OCI-LY7 (cell line): ENCODE measurements at regions not wholly inside any gene's neighbourhood (a gene's known extent, or its start where the extent isn't known, plus 50 kb on each side); places are given as distances from the start of the nearest gene placed in this dataset.

Experiments used
- BruUV-seq: library from RNA; stranded (reverse); fragments of 400-500 nt; replicated peaks from 2 replicates; lab custom pipeline; 2021; lab: Mats Ljungman, UMichigan
- CTCF ChIA-PET: fragments of 300-600 bp; sonication (Branson Sonifier 250); formaldehyde crosslinking; loops from one replicate; lab custom pipeline; 2022; ENCODE audit warnings: antibody characterized with exemption; ENCODE audit not compliant: unreplicated experiment; lab: Charles Lee
- POLR2A ChIA-PET: fragments of 300-600 bp; sonication (Branson Sonifier 250); formaldehyde crosslinking; loops from one replicate; lab custom pipeline; 2022; ENCODE audit warnings: antibody characterized with exemption; lab: Charles Lee
- DNase-seq: peaks from one replicate; pipeline ENCODE4 v3.0.0-alpha.2; 2015; ENCODE audit warnings: low spot score
- H2AFZ ChIP-seq: fragments of 200-600 bp; sonication (generic), shearing (Covaris generic); 2 replicates; pipeline ENCODE4 v1.6.1; 2014; ENCODE audit warnings: mild to moderate bottlenecking, antibody characterized with exemption, low read length, moderate library complexity
- H3K27ac ChIP-seq: fragments of 200-600 bp; sonication (generic); 2 replicates; pipeline ENCODE4 v1.5.1; 2014; ENCODE audit warnings: mixed run types, low read depth, mild to moderate bottlenecking, moderate library complexity, low read length, inconsistent platforms; ENCODE audit not compliant: poor library complexity, severe bottlenecking
- H3K36me3 ChIP-seq: fragments of 200-600 bp; sonication (generic); 2 replicates; pipeline ENCODE4 v1.6.1; 2014; ENCODE audit warnings: mild to moderate bottlenecking, antibody characterized with exemption, low read length, moderate library complexity, mixed read lengths; ENCODE audit not compliant: insufficient read depth
- H3K4me1 ChIP-seq: fragments of 200-600 bp; sonication (generic); 2 replicates; pipeline ENCODE4 v1.5.1; 2014; ENCODE audit warnings: mild to moderate bottlenecking, low read length; ENCODE audit not compliant: insufficient read depth, poor library complexity, severe bottlenecking
- H3K4me2 ChIP-seq: fragments of 200-600 bp; sonication (generic); 2 replicates; pipeline ENCODE4 v1.6.1; 2014; ENCODE audit warnings: mild to moderate bottlenecking, low read length
- H3K4me3 ChIP-seq: fragments of 200-600 bp; sonication (generic); 2 replicates; pipeline ENCODE4 v1.5.1; 2014; ENCODE audit warnings: mild to moderate bottlenecking, low read depth, low read length; ENCODE audit not compliant: poor library complexity, severe bottlenecking
- H3K79me2 ChIP-seq: fragments of 200-600 bp; sonication (generic); 2 replicates; pipeline ENCODE4 v1.6.1; 2016; ENCODE audit warnings: low read depth, mild to moderate bottlenecking, low read length, moderate library complexity, mixed read lengths; ENCODE audit not compliant: insufficient read depth
- H3K9me2 ChIP-seq: fragments of 200-600 bp; sonication (generic); 2 replicates; pipeline ENCODE4 v1.6.1; 2016; ENCODE audit warnings: mild to moderate bottlenecking, low read length, mixed read lengths; ENCODE audit not compliant: insufficient read depth
- H3K9me3 ChIP-seq: fragments of 200-600 bp; sonication (generic); 2 replicates; pipeline ENCODE4 v1.6.1; 2014; ENCODE audit warnings: mild to moderate bottlenecking, mixed run types, low read length, mixed read lengths
- H4K20me1 ChIP-seq: fragments of 200-600 bp; sonication (generic); 2 replicates; pipeline ENCODE4 v1.6.1; 2014; ENCODE audit warnings: mild to moderate bottlenecking, antibody characterized with exemption, low read length, moderate library complexity, mixed read lengths; ENCODE audit not compliant: insufficient read depth
- CTCF ChIP-seq: fragments of 200-600 bp; sonication (generic); conservative IDR thresholded peaks from 2 replicates; pipeline ENCODE4 v1.5.1; 2014; ENCODE audit warnings: mild to moderate bottlenecking, antibody characterized with exemption, low read length, moderate library complexity, mixed read lengths
- EZH2phosphoT487 ChIP-seq: fragments of 200-600 bp; sonication (generic); IDR thresholded peaks from 2 replicates; pipeline ENCODE4 v1.6.1; 2018; ENCODE audit warnings: low read depth, borderline replicate concordance, mild to moderate bottlenecking, mixed run types, antibody characterized with exemption, low read length, moderate library complexity, mixed read lengths
- intact Hi-C: fragments of 100-400 bp; cut with micrococcal nuclease; formaldehyde crosslinking; loops from one replicate; pipeline ENCODE4 v1.10.0; 2022; ENCODE audit not compliant: unreplicated experiment

GRCh38 chr2:66370824-66371223 is 64.1 kb upstream of the MEIS1 start:
- no peak overlapping the region for H3K4me3 ChIP-seq
- no peak for DNase-seq
- ChIA-PET POLR2A (no interaction called here), CTCF (no interaction called here)
- TF ChIP-seq CTCF (no peak), EZH2phosphoT487 (no peak)
- no peak overlapping the region for H2AFZ ChIP-seq
- H3K9me2 ChIP-seq = no peaks in the 10 kb centered on the region
- no peaks in the 10 kb centered on the region for H3K79me2 ChIP-seq
- H3K4me1 ChIP-seq = no peaks in the 10 kb centered on the region
- BruUV-seq = no TSS peak
- H3K36me3 ChIP-seq = no peaks in the 10 kb centered on the region
- H3K9me3 ChIP-seq = no peaks in the 10 kb centered on the region
- H3K4me2 ChIP-seq = no peak overlapping the region
- no peak overlapping the region for H3K27ac ChIP-seq
- intact Hi-C loops = no loop called here
- H4K20me1 ChIP-seq = no peaks in the 10 kb centered on the region

DNA sequence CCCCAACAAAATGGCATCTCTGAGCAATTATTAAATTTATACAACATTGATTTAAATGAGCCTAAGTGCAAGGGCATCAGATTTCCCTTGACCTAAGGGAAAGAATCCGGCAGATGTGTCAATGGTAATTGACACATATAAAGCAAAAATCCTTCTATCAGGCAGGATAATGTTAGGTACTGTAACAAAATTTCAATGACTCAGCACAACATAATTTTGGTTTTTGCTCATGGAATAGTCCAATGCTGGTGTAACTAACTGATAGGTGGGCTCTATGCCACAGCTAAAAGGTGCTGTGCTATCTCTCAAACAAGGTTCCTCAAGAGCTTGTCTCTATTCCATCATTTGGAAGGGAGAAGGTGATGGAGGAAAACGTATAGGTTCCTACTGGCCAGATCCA is 68.3 kb upstream of the MEIS1 start:
- intact Hi-C loops = no loop called here
- H3K4me2 ChIP-seq = no peak overlapping the region
- no peaks in the 10 kb centered on the region for H3K36me3 ChIP-seq
- no peaks in the 10 kb centered on the region for H3K9me3 ChIP-seq
- CTCF ChIA-PET = no interaction called here
- no peak overlapping the region for H3K27ac ChIP-seq
- TF ChIP-seq CTCF (no peak), EZH2phosphoT487 (no peak)
- DNase-seq = no peak
- H3K4me1 ChIP-seq = no peaks in the 10 kb centered on the region
- H4K20me1 ChIP-seq = no peaks in the 10 kb centered on the region
- no peak overlapping the region for H2AFZ ChIP-seq
- H3K79me2 ChIP-seq = no peaks in the 10 kb centered on the region
- no TSS peak for BruUV-seq
- POLR2A ChIA-PET = no interaction called here
- H3K4me3 ChIP-seq = no peak overlapping the region
- no peaks in the 10 kb centered on the region for H3K9me2 ChIP-seq

DNA sequence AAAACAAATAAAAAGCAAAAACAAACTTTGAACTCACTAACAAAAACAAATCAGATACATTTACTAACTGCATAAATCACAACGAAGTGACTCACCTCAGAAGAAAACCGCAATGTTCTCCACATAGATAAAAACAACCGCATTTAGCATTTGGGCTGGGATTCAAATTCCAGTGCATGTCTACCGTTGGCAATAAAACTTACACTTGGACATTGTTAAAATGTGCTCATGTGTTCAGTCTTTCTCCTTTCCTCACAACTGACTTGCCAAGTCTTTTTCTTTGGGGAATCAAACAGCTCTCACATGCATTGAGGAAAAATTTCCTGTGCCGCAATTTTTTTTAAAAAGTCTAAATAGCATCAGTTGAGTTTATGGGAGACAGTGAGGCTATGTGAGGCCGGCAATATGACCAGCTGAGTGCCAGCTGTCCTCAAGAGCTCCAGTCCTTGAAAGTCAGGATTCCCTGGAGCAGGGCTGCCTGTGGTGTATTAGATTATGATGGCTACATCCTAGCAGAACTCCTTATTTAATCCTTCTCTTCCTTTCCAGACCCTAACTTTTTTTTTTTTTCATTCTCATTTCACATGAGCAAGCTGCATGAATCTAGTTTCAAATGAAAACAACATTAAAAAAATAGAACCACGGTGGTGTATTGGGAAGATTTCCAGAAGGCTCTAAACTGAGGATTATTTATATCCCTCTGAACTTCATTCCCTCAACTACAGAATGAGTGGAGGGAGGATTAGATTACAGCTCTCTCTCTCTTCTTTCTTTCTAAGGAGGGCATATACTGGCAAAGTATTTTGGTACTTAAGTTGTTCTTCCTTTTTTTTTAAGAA is 70.2 kb upstream of the MEIS1 start:
- no peaks in the 10 kb centered on the region for H4K20me1 ChIP-seq
- H2AFZ ChIP-seq = no peak overlapping the region
- no peaks in the 10 kb centered on the region for H3K4me1 ChIP-seq
- no peak for DNase-seq
- no peak overlapping the region for H3K4me2 ChIP-seq
- CTCF ChIA-PET = no interaction called here
- intact Hi-C loops = no loop called here
- no peaks in the 10 kb centered on the region for H3K36me3 ChIP-seq
- no peaks in the 10 kb centered on the region for H3K9me2 ChIP-seq
- TF ChIP-seq CTCF (no peak), EZH2phosphoT487 (no peak)
- no peak overlapping the region for H3K27ac ChIP-seq
- no peak overlapping the region for H3K4me3 ChIP-seq
- H3K9me3 ChIP-seq = no peaks in the 10 kb centered on the region
- H3K79me2 ChIP-seq = no peaks in the 10 kb centered on the region
- POLR2A ChIA-PET = interaction anchor here (0.5 kb wide), 1 partner anchor 13 kb away, joined by 7 read pairs; no protein-coding TSS in a partner anchor
- BruUV-seq = no TSS peak
